ENCODE measurements at regions not wholly inside any gene's neighbourhood (a gene's known extent, or its start where the extent isn't known, plus 50 kb on each side); places are given as distances from the start of the nearest gene placed in this dataset.

DNA sequence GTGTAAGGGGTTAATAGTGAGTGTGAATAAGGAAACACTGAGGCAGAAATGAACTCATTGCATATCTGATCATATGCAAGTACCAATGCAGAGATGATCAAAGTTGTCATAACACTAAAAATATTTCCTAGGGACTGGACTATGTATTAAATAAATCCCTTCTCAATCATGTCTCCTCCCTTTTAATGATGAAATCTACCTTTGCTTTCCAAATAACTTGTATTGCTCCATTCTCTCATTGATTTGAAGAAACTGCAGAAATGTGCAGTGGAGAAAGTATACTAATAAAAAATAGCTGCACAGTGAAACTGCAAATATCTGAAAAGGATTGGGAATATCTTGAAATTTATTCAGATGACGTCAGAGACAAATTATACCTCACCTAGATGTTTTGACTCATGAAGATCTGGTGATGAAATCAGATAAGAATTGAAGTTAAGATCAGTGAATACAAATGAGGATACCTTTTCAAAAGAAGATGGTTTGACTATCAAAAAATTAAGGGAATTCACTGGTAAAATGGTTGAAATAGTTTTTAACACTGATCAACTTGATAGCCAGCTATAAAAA, 1264.9 kb upstream of the USP15 start:
- no peak overlapping the region for H3K23ac ChIP-seq (ENCODE audit: insufficient read length)
- H3K23me2 ChIP-seq (ENCODE audit: low read depth, low read length) = no peaks in the 10 kb centered on the region
- ChIA-PET POLR2A (ENCODE audit: partially characterized antibody) (no interaction called here), CTCF (ENCODE audit: partially characterized antibody) (no interaction called here)
- no peak overlapping the region for H3K4me3 ChIP-seq (ENCODE audit: extremely low read depth in 1 of 4, insufficient read depth in 2 of 4, low read depth in 3 of 4, low read length in 4 of 4)
- no peak for TF ChIP-seq SRF (IDR thresholded peaks at IDR 0.05; ENCODE audit: low read depth, low read length)
- no peak for TF ChIP-seq FOSL1 (IDR thresholded peaks at IDR 0.05; ENCODE audit: insufficient read depth, low read depth, low read length)
- no peak for TF ChIP-seq EZH2 (IDR thresholded peaks at IDR 0.05; ENCODE audit: low read depth, low read length, severe bottlenecking)
- H2BK5ac ChIP-seq (ENCODE audit: low read depth, low read length) = no peak overlapping the region
- no peak overlapping the region for H4K91ac ChIP-seq (replicated peaks; ENCODE audit: insufficient read length, low read length)
- no peak overlapping the region for H2BK120ac ChIP-seq (replicated peaks; ENCODE audit: low read depth, low read length)
- H3K4ac ChIP-seq (replicated peaks; ENCODE audit: insufficient read length, low read depth, low read length) = no peak overlapping the region
- no peak overlapping the region for H3K9ac ChIP-seq (replicated peaks in 1 of 4; ENCODE audit: extremely low read depth in 1 of 4, low read depth in 3 of 4, low read length in 3 of 4)
- H3K27ac ChIP-seq (ENCODE audit: low read depth, low read length) = no peak overlapping the region
- H3K4me2 ChIP-seq (ENCODE audit: insufficient read depth in 1 of 2, low read depth in 2 of 2, low read length in 2 of 2) = no peak overlapping the region
- no peaks in the 10 kb centered on the region for H3K79me2 ChIP-seq (ENCODE audit: control insufficient read depth in 1 of 2, insufficient read depth in 2 of 2, low read length in 2 of 2)
- no peak overlapping the region for H3K56ac ChIP-seq (replicated peaks; ENCODE audit: insufficient read length, low read depth, low read length)
- no peaks in the 10 kb centered on the region for H3K27me3 ChIP-seq (replicated peaks in 1 of 4; ENCODE audit: control insufficient read depth in 3 of 4, extremely low read depth in 1 of 4, insufficient read depth in 3 of 4, low read length in 3 of 4)
- H2BK12ac ChIP-seq (ENCODE audit: low read depth, low read length) = no peak overlapping the region
- H3K9me3 ChIP-seq (ENCODE audit: insufficient read depth in 2 of 2, low read depth in 1 of 2, low read length in 1 of 2) = no peaks in the 10 kb centered on the region
- H2AK5ac ChIP-seq (ENCODE audit: low read depth, low read length) = no peak overlapping the region
- no peaks in the 10 kb centered on the region for H3K36me3 ChIP-seq (ENCODE audit: control insufficient read depth in 2 of 4, insufficient read depth in 4 of 4, low read length in 3 of 4)
- H2BK20ac ChIP-seq (ENCODE audit: low read length) = no peak overlapping the region; the same call in 1 of the 2 replicates
- H4K5ac ChIP-seq (ENCODE audit: insufficient read length, low read depth, low read length) = no peak overlapping the region
- H3K4me1 ChIP-seq (replicated peaks in 1 of 4; ENCODE audit: control insufficient read depth in 3 of 4, insufficient read depth in 4 of 4, low read length in 3 of 4) = no peaks in the 10 kb centered on the region
- no peak overlapping the region for H2BK15ac ChIP-seq (ENCODE audit: low read length)
- no peak overlapping the region for H3K18ac ChIP-seq (ENCODE audit: extremely low read depth, low read length)
- no peak for FAIRE-seq
- no peak overlapping the region for H4K8ac ChIP-seq (ENCODE audit: extremely low read depth, insufficient read depth, low read length)
- no peaks in the 10 kb centered on the region for H3K79me1 ChIP-seq (ENCODE audit: low read depth, low read length)
- 94% methylated on average over 1 of the region's 1 CpG; no CpG with 5 or more reads in 1 of the 2 experiments for WGBS, 2 experiments (ENCODE audit: extremely low coverage in 1 of 2, insufficient coverage in 1 of 2, insufficient read length in 1 of 2, insufficient replicate concordance in 2 of 2, low coverage in 1 of 2, low lambda C conversion rate in 2 of 2, missing lambda C conversion rate in 1 of 2)
- no peak overlapping the region for H2AFZ ChIP-seq (ENCODE audit: low read length)
- no peaks in the 10 kb centered on the region for H4K20me1 ChIP-seq (replicated peaks in 1 of 2; ENCODE audit: control insufficient read depth in 1 of 2, insufficient read depth in 2 of 2, low read length in 2 of 2)
- DNase-seq (ENCODE audit: low read depth in 1 of 2, low spot score in 2 of 2) = no peak
- H3K14ac ChIP-seq (ENCODE audit: insufficient read length) = no peak overlapping the region
